Activated T-helper 2 cell treated with anti-CD3 and anti-CD28 coated beads, Interferon-gamma antibody, Interleukin-2, Interleukin-4, amounts not matched to agents 10 μg/mL and 5 μg/mL and 100 μg/mL, durations not matched to agents 14 hours and 24 hours and 36 hours (primary cell): ENCODE measurements at regions not wholly inside any gene's neighbourhood (a gene's known extent, or its start where the extent isn't known, plus 50 kb on each side); places are given as distances from the start of the nearest gene placed in this dataset.
"Not testable (repeated sequence)": the region's sequence is repeated elsewhere in the genome, so short reads cannot be mapped to it uniquely, and the experiment has no call there.

Experiments
- DNase-seq: peaks from one replicate; pipeline ENCODE4 v3.0.0; 2021; ENCODE audit warnings: low spot score
- H3K27ac Mint-ChIP-seq: one replicate; pipeline ENCODE4 v1.8.0; 2021; ENCODE audit warnings: mixed read lengths
- H3K27me3 Mint-ChIP-seq: one replicate; pipeline ENCODE4 v1.8.0; 2021; ENCODE audit warnings: low read depth, mixed read lengths
- H3K36me3 Mint-ChIP-seq: one replicate; pipeline ENCODE4 v1.8.0; 2021; ENCODE audit warnings: low read depth, mixed read lengths
- H3K4me1 Mint-ChIP-seq: one replicate; pipeline ENCODE4 v1.8.0; 2021; ENCODE audit warnings: low read depth, mixed read lengths
- H3K4me3 Mint-ChIP-seq: one replicate; pipeline ENCODE4 v1.8.0; 2021; ENCODE audit warnings: low read depth, mild to moderate bottlenecking, moderate library complexity, mixed read lengths
- H3K9me3 Mint-ChIP-seq: one replicate; pipeline ENCODE4 v1.8.0; 2021; ENCODE audit warnings: mixed read lengths
- intact Hi-C: fragments of 100-400 bp; cut with micrococcal nuclease; formaldehyde crosslinking; loops from one replicate; pipeline ENCODE4 v1.15.1; 2023

DNA sequence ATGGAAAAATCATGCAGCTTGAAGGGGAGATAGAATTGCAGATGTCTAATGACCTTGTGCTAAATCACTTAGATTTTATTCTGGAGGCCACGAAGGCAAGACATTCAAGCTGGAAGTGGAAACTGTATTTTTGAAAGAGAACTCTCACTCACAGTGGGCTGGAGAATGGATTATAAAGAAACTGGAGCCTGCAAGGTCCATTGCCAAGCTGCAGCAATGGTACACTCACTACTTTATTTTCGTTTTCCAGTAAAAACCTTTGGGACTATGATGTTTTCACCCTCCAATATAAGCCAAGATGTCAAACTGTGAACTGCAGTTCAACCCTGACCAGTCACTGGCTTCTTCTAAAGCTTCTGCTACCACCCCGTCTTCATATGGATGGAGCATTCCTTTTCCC, 62.0 kb downstream of the SKIDA1 start:
- Mint-ChIP-seq H3K36me3 (no peaks in the 10 kb centered on the region), H3K27me3 (no peaks in the 10 kb centered on the region), H3K9me3 (no peaks in the 10 kb centered on the region), H3K27ac (no peak overlapping the region), H3K4me1 (no peaks in the 10 kb centered on the region), H3K4me3 (no peak overlapping the region)
- intact Hi-C loops = no loop called here
- DNase-seq = no peak

DNA sequence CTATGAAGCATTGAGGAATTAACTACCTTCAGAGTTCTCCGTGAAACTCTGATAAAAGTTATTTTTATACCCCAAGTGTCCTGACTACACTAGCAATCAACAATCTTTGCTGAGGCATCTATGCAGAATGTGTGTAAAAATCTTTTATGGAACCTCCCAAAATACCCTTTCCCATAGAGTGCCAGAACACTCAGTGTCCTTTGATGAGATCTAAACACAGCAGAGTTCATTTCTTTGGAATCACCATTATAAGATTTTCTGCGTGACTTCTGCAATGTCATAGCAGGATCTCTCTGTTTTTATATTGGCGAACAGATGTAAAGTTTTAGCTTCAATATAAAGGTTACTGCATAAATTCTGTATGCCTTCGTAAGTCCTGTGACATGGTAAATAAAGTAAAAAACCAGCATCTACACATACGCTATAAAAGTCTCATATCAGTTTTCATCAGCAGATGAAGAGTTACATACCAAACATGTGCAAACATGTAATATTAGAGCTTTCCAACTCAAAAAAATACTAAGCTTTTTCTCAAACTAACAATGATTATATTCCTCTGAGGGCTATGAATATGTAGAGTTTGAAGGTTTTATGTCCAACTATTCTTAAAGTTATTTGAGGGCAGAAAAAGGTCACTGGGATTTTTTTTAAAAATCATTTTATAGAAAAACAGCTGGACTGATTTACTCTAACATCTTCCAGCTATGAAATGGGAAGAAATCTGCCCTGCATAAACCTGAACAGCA, 67.2 kb downstream of the SKIDA1 start:
- no peaks in the 10 kb centered on the region for H3K36me3 Mint-ChIP-seq
- DNase-seq = no peak
- H3K4me1 Mint-ChIP-seq = no peaks in the 10 kb centered on the region
- peaks cover 4% of the 10 kb centered on the region for H3K27me3 Mint-ChIP-seq
- H3K9me3 Mint-ChIP-seq = no peaks in the 10 kb centered on the region
- intact Hi-C loops = no loop called here
- H3K27ac Mint-ChIP-seq = no peak overlapping the region
- H3K4me3 Mint-ChIP-seq = no peak overlapping the region

DNA sequence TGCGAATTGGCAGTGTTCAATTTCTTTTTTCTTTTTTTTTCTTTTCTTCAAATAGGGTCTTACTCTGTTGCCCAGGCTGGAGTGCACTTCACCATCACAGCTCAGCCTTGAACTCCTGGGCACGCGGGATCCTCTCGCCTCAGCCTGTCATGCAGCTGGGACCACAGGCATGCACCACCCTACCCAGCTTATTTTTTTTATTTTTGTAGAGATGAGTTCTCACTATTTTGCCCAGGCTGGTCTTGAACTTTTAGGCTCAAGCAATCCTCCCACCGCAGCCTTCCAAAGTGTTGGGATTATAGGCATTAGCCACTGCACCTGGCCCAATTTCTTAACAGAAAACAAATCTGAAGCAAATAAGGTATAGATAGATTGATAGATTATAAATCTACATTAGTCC, 69.3 kb downstream of the SKIDA1 start:
- no peak overlapping the region for H3K4me3 Mint-ChIP-seq
- peaks cover 4% of the 10 kb centered on the region for H3K27me3 Mint-ChIP-seq
- no peaks in the 10 kb centered on the region for H3K4me1 Mint-ChIP-seq
- intact Hi-C loops = no loop called here
- H3K36me3 Mint-ChIP-seq = no peaks in the 10 kb centered on the region
- no peaks in the 10 kb centered on the region for H3K9me3 Mint-ChIP-seq
- no peak for DNase-seq
- H3K27ac Mint-ChIP-seq = no peak overlapping the region

DNA sequence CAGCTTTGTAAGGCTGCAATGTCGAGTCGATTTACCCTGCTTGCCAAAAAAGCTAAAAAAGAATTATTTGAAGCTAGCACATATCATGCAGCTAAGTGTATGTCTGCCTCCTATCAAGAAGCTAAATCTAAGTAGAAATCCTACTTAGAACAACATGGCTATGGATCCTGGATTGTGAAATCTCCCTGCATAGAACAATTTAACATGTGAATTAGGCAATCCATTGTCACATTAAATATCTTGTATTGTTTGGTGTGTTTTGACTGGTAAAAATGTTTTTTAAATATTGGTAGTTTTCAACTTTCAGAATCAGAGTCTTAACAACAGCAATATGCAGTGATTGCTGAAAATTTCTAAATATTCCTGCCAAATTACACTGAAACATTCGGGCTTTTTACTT, 73.3 kb downstream of the SKIDA1 start:
- Mint-ChIP-seq H3K27me3 (peaks cover 4% of the 10 kb centered on the region), H3K4me3 (no peak overlapping the region), H3K4me1 (no peaks in the 10 kb centered on the region)

DNA sequence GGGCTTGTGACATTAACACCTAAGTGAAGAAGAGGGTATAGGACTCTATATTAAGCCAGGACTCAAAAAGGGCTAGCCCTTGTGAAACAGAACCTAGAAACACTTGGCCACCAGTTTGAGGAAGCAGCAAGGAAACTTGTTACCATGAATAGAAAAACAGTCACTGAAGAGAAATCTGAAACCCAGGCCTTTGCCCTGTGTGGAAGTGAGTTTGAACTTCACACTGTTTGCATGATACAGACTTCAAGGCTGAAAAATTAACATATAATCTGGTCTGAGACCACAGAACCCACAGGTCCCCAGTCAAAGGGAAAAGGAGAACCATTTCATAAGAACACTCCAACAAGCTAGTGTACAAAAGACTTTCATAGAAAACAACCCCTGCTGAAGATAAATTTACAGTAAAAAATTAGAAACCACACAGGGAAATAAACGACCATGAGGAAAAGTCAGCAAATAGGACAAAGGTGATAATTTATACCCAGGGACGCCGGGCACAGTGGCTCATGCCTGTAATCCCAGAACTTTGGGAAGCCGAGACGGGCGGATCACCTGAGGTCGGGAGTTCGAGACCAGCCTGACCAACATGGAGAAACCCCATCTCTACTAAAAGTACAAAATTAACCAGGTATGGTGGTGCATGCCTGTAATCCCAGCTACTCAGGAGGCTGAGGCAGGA, 76.1 kb downstream of the SKIDA1 start:
- DNase-seq = no peak
- Mint-ChIP-seq H3K36me3 (no peaks in the 10 kb centered on the region), H3K27me3 (peaks cover 2% of the 10 kb centered on the region), H3K4me1 (no peaks in the 10 kb centered on the region), H3K27ac (no peak overlapping the region), H3K9me3 (no peaks in the 10 kb centered on the region), H3K4me3 (no peak overlapping the region)
- intact Hi-C loops = no loop called here

More for the DNA sequence above, 73.3 kb downstream of the SKIDA1 start:
- no peaks in the 10 kb centered on the region for H3K9me3 Mint-ChIP-seq
- H3K27ac Mint-ChIP-seq = no peak overlapping the region
- intact Hi-C loops = no loop called here
- H3K36me3 Mint-ChIP-seq = no peaks in the 10 kb centered on the region
- no peak for DNase-seq

DNA sequence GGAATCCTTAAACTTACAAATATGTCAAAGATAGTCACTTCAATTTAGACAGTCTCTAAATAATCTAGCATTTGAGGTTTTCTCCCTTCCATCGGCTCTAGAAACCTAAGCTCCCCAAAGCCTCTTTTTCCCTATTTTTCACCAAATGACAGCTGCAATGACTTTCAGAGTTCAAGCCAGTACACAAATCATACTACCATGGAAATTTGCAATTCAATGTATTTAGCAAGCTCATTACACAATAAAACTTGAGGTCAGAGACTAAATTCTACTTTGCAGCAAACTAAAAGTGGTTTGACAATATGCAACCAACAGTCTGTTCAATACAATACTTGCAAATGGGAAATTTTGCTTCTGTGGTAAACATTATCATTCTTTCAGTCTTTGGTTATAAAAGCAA, 80.3 kb downstream of the SKIDA1 start:
- Mint-ChIP-seq H3K36me3 (no peaks in the 10 kb centered on the region), H3K9me3 (no peaks in the 10 kb centered on the region), H3K27ac (no peak overlapping the region), H3K27me3 (no peaks in the 10 kb centered on the region), H3K4me1 (no peaks in the 10 kb centered on the region), H3K4me3 (no peak overlapping the region)
- DNase-seq = no peak
- intact Hi-C loops = no loop called here

DNA sequence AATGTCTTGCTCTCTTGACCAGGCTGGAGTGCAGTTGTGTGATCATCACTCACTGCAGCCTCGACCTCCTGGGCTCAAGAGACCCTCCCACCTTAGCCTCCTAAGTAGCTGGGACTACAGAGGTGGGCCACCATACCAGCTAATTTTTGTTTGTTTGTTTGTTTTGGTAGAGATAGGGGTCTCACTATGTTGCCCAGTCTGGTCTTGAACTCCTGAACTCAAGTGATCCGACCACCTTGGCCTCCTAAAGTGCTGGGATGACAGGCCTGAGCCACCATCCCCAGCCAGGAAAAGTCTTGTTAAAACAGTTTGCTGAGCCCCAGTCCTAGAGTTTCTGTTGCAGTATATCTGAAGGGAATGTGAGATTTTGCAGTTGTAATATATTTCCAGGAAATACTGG, 83.9 kb downstream of the SKIDA1 start:
- H3K9me3 Mint-ChIP-seq = no peaks in the 10 kb centered on the region
- intact Hi-C loops = no loop called here

DNA sequence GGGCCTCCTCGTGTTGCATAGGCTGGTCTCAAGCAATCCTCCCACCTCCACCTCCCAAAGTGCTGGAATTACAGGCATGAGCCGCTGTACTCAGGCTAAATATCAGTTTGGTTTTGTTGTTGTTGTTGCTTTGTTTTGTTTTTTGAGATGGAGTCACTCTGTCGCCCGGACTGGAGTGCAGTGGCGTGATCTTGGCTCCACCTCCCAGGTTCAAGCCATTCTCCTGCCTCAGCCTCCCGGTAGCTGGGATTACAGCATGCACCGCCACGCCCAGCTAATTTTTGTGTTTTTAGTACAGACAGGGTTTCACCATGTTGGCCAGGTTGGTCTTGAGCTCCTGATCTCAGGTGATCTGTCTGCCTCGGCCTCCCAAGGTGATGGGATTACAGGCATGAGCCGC, 86.6 kb downstream of the SKIDA1 start:
- DNase-seq, H3K36me3 Mint-ChIP-seq, H3K4me1 Mint-ChIP-seq, H3K27me3 Mint-ChIP-seq, H3K27ac Mint-ChIP-seq, intact Hi-C loops, H3K9me3 Mint-ChIP-seq, H3K4me3 Mint-ChIP-seq: not testable (repeated sequence)

More for the DNA sequence above, 83.9 kb downstream of the SKIDA1 start:
- no peak overlapping the region for H3K27ac Mint-ChIP-seq
- H3K36me3 Mint-ChIP-seq = no peaks in the 10 kb centered on the region
- DNase-seq = no peak
- no peak overlapping the region for H3K4me3 Mint-ChIP-seq
- no peaks in the 10 kb centered on the region for H3K4me1 Mint-ChIP-seq
- no peaks in the 10 kb centered on the region for H3K27me3 Mint-ChIP-seq

DNA sequence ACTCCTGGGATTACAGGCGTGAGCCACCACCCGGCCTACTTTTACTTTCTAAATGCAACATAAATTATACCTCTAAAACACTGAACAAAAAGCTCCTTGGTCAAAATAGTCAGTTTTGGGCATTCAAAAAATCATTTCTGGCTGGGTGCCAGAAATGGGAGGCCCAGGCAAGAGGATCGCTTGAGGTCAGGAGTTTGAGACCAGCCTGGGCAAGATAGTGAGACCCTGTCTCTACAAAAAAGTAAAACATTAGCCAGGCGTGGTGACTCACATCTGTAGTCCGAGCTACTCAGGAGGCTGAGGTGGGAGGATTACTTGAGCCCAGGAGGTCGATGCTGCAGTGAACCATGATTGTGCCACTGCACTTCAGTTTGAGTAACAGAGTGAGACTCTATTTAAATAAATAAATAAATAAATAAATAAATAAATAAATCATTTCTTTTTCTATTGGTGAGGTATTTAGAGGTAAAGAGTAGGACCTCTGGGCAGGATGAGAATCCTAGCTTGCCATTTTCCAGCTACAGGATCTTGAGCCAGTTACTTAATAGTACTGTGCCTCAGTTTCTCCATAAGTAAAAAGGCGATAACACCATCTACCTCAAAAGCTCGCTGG, 87.6 kb downstream of the SKIDA1 start:
- intact Hi-C loops = no loop called here

DNA sequence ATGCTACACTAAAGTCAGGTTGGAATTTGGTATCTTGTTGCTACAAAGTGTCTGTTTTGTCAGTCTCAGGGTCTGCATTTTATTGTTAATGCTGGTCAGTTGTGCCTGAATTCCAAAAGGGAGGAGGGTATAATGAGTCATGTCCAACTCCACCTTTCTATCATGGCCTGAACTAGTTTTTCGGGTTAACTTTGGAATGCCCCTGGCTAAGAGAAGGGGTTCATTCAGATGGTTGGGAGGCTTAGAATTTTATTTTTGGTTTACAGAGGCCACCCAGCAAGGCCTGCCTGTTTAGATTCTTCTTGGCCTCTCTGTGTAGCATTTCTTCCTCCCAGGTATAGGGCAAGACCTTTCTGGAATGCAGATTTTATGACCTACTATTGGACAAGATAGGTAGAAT, 93.2 kb downstream of the SKIDA1 start:
- intact Hi-C loops = no loop called here
- H3K9me3 Mint-ChIP-seq = peaks cover 9% of the 10 kb centered on the region
- no peaks in the 10 kb centered on the region for H3K4me1 Mint-ChIP-seq
- DNase-seq = no peak
- no peak overlapping the region for H3K27ac Mint-ChIP-seq
- no peaks in the 10 kb centered on the region for H3K36me3 Mint-ChIP-seq
- no peaks in the 10 kb centered on the region for H3K27me3 Mint-ChIP-seq
- H3K4me3 Mint-ChIP-seq = no peak overlapping the region

More for the DNA sequence above, 87.6 kb downstream of the SKIDA1 start:
- H3K36me3 Mint-ChIP-seq = no peaks in the 10 kb centered on the region
- H3K4me1 Mint-ChIP-seq = no peaks in the 10 kb centered on the region
- H3K27ac Mint-ChIP-seq = no peak overlapping the region
- no peak for DNase-seq
- H3K4me3 Mint-ChIP-seq = no peak overlapping the region
- no peaks in the 10 kb centered on the region for H3K9me3 Mint-ChIP-seq
- no peaks in the 10 kb centered on the region for H3K27me3 Mint-ChIP-seq

DNA sequence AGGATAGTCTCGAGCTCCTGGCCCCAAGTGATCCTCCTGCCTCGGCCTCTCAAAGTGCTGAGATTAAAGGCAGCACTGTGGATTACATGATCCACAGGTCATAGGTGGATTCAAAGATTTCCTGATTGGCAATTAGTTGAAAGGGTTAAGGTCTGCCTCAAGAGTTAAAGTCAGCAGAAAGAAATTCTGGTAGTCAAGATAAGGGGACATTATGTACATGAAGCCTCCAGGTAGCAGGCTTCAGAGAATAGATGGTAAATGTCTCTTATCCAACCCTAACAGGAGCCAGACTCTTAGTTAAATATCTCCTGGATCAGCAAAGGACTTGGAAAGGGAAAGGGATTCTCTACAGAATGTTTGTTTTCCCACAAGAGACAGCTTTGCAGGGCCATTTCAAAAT, 93.7 kb downstream of the SKIDA1 start:
- intact Hi-C loops = no loop called here
- Mint-ChIP-seq H3K4me3 (no peak overlapping the region), H3K4me1 (no peaks in the 10 kb centered on the region), H3K9me3 (peaks cover 12% of the 10 kb centered on the region), H3K27ac (no peak overlapping the region), H3K36me3 (no peaks in the 10 kb centered on the region), H3K27me3 (no peaks in the 10 kb centered on the region)
- DNase-seq = no peak

DNA sequence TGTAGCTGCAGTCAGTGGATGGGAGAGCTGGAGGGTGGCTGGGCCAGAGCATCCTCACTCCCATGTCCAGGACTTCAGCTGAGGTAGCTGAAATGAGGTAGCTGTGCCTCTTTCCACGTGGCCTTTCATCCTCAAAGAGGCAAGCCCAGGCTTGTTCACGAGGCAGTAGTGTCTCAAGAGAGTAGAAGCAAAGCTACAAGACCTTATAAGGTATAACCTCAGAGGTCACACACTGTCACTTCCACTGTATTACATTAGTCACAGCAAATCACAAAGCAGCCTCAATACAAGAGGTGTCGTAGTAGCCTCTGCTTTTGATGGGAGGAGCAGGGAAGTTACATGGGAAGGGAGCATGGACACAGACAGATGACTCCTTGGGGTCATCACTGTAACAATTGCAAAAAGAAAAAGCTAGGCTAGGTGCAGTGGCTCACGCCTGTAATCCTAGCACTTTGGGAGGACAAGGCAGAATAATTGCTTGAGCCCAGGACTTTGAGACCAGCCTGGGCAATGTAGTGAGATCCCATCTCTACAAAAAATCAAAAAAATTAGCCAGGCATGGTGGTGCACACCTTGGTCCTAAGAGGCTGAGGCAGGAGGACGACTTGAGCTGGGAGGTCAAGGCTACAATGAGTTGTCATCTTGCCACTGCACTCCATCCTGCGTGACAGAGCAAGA, 97.5 kb downstream of the SKIDA1 start:
- Mint-ChIP-seq H3K36me3 (no peaks in the 10 kb centered on the region), H3K27me3 (no peaks in the 10 kb centered on the region), H3K4me3 (no peak overlapping the region), H3K27ac (no peak overlapping the region), H3K4me1 (no peaks in the 10 kb centered on the region), H3K9me3 (peaks cover 12% of the 10 kb centered on the region)
- intact Hi-C loops = no loop called here
- DNase-seq = no peak

DNA sequence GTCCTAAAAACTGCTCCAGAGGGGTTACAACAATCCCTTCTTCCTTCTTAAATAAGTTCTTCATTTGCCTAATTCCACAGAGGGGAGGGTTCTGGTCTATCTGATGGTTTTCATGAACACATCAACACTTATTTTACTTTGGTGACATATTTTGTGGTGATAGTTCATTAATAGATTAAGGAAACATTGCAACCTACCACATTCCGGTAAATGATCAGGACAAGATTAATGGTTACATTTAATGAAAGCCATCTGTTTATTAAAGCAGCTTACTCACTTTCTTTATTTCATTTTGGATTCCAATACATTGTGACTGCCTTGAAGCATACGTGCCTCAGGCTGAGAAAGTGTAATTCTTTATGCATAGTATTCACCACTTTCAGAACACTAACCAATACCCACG, 101.0 kb downstream of the SKIDA1 start:
- intact Hi-C loops = no loop called here
- no peak overlapping the region for H3K27ac Mint-ChIP-seq
- peaks cover 4% of the 10 kb centered on the region for H3K4me1 Mint-ChIP-seq
- H3K9me3 Mint-ChIP-seq = peaks cover 9% of the 10 kb centered on the region
- no peak overlapping the region for H3K4me3 Mint-ChIP-seq
- H3K36me3 Mint-ChIP-seq = no peaks in the 10 kb centered on the region
- no peak for DNase-seq
- no peaks in the 10 kb centered on the region for H3K27me3 Mint-ChIP-seq
